ENCODE measurements at regions not wholly inside any gene's neighbourhood (a gene's known extent, or its start where the extent isn't known, plus 50 kb on each side); places are given as distances from the start of the nearest gene placed in this dataset.
A peak's percentile ranks its signal among the peaks of the same experiment; 100 is the strongest.
"Not testable (repeated sequence)": the region's sequence is repeated elsewhere in the genome, so short reads cannot be mapped to it uniquely, and the experiment has no call there.

GRCh38 chr16:88331989-88332920, 50.5 kb upstream of the ZNF469 start (continued):
- TF ChIP-seq PRDM10 (tag by site-specific recombination; IDR thresholded peaks at IDR 0.05) (peak; percentile 57), ZNF514 (tag by site-specific recombination; IDR thresholded peaks at IDR 0.05) (no peak), ZNF645 (tag by site-specific recombination; IDR thresholded peaks at IDR 0.05) (no peak)

- H3K9me3 ChIP-seq (ENCODE audit: control insufficient read depth, insufficient read depth, low read depth, low read length); H3K36me3 ChIP-seq (ENCODE audit: control insufficient read depth in 2 of 2, insufficient read depth in 1 of 2, low read length in 2 of 2); CTCF ChIA-PET; H3K27ac ChIP-seq (ENCODE audit: extremely low read depth, low read depth, low read length); POLR2A ChIA-PET; H3K4me1 ChIP-seq (ENCODE audit: control insufficient read depth, insufficient read depth, low read length); H3K4me3 ChIP-seq (ENCODE audit: low read depth, low read length): not testable (repeated sequence)
Measured at GRCh38 chr16:88332921-88333825, 49.6 kb upstream of the ZNF469 start.
